Endothelial cell of umbilical vein (primary cell): ENCODE measurements at regions not wholly inside any gene's neighbourhood (a gene's known extent, or its start where the extent isn't known, plus 50 kb on each side); places are given as distances from the start of the nearest gene placed in this dataset.
"Not testable (repeated sequence)": the region's sequence is repeated elsewhere in the genome, so short reads cannot be mapped to it uniquely, and the experiment has no call there.

Experiments
- CTCF ChIP-seq, 2 donors: IDR thresholded peaks; 1 replicate in 1 of 2; 2 replicates in 1 of 2; pipeline ENCODE4 v1.5.1; 2011; ENCODE audit warnings: low read length in 2 of 2, mild to moderate bottlenecking in 2 of 2, moderate library complexity in 2 of 2, control low read depth in 1 of 2, inconsistent platforms in 1 of 2, low read depth in 1 of 2; ENCODE audit not compliant: insufficient read depth in 1 of 2; ENCODE audit errors: extremely low read depth in 1 of 2
- EZH2 ChIP-seq: IDR thresholded peaks from 2 replicates; pipeline ENCODE4 v1.6.1; 2012; ENCODE audit warnings: borderline replicate concordance, low read depth, mild to moderate bottlenecking, moderate library complexity, low read length, inconsistent platforms; ENCODE audit not compliant: severe bottlenecking
- POLR2A ChIP-seq: IDR thresholded peaks from 2 replicates; pipeline ENCODE4 v1.6.1; 2012; ENCODE audit warnings: low read depth, mild to moderate bottlenecking, control low read depth, low read length

GRCh38 chr9:89695979-89696378, 91.2 kb downstream of the GADD45G start:
- not testable (repeated sequence) for TF ChIP-seq CTCF (IDR thresholded peaks at IDR 0.05; ENCODE audit: extremely low read depth in 1 of 2, insufficient read depth in 1 of 2, low read depth in 1 of 2, low read length in 2 of 2); EZH2; POLR2A
